Left renal pelvis (tissue), 4 donors: ENCODE measurements at regions not wholly inside any gene's neighbourhood (a gene's known extent, or its start where the extent isn't known, plus 50 kb on each side); places are given as distances from the start of the nearest gene placed in this dataset.

ENCODE experiments used
- DNase-seq, 4 donors: peaks; one replicate each; pipeline ENCODE4 v3.0.0-alpha.2; 2013; ENCODE audit warnings: low read depth in 4 of 4, low spot score in 3 of 4

- no peak for DNase-seq
Measured at GRCh38 chr15:85305050-85305449, 75.4 kb upstream of the AKAP13 start.

- DNase-seq, result no peak
Measured at GRCh38 chr15:85306946-85307686, 73.3 kb upstream of the AKAP13 start.

GRCh38 chr15:85307687-85308045, 72.7 kb upstream of the AKAP13 start:
- DNase-seq, result no peak

- DNase-seq, result no peak
Measured at GRCh38 chr15:85311647-85312046, 68.8 kb upstream of the AKAP13 start.

- no peak for DNase-seq
Measured at GRCh38 chr15:85312486-85312885, 67.9 kb upstream of the AKAP13 start.

GRCh38 chr15:85312929-85313331, 67.5 kb upstream of the AKAP13 start:
- no peak for DNase-seq

GRCh38 chr15:85313339-85313738, 67.1 kb upstream of the AKAP13 start:
- DNase-seq, result no peak

- no peak for DNase-seq
Measured at GRCh38 chr15:85314146-85314545, 66.3 kb upstream of the AKAP13 start.

GRCh38 chr15:85314633-85315032, 65.8 kb upstream of the AKAP13 start:
- no peak for DNase-seq

- DNase-seq, result no peak
Measured at GRCh38 chr15:85316244-85316934, 64.0 kb upstream of the AKAP13 start.

GRCh38 chr15:85318048-85318731, 62.2 kb upstream of the AKAP13 start:
- DNase-seq, result no peak

GRCh38 chr15:85318732-85319076, 61.7 kb upstream of the AKAP13 start:
- no peak for DNase-seq

- DNase-seq, result no peak
Measured at GRCh38 chr15:85324202-85324601, 56.2 kb upstream of the AKAP13 start.

- no peak for DNase-seq
Measured at GRCh38 chr15:85325834-85326233, 54.6 kb upstream of the AKAP13 start.

GRCh38 chr15:85326291-85326690, 54.1 kb upstream of the AKAP13 start:
- no peak for DNase-seq

- no peak for DNase-seq
Measured at GRCh38 chr15:85327820-85328219, 52.6 kb upstream of the AKAP13 start.

- DNase-seq, result no peak
Measured at GRCh38 chr15:85329561-85330422, 50.6 kb upstream of the AKAP13 start.
